ENCODE measurements at regions not wholly inside any gene's neighbourhood (a gene's known extent, or its start where the extent isn't known, plus 50 kb on each side); places are given as distances from the start of the nearest gene placed in this dataset.

GRCh38 chr5:34604119-34604675 is 51.9 kb upstream of the RAI14 start:
- TF ChIP-seq RAD21 (conservative IDR thresholded peaks at IDR 0.05) (no peak), CTCF (IDR thresholded peaks at IDR 0.05; ENCODE audit: poor library complexity, severe bottlenecking) (no peak)

All from neural cell (in vitro differentiated cells).